ENCODE measurements at regions not wholly inside any gene's neighbourhood (a gene's known extent, or its start where the extent isn't known, plus 50 kb on each side); places are given as distances from the start of the nearest gene placed in this dataset.

- no peaks in the 10 kb centered on the region for H3K36me3 ChIP-seq (ENCODE audit: control insufficient read depth in 4 of 4, insufficient read depth in 3 of 4, low read depth in 1 of 4, low read length in 3 of 4)
- no peaks in the 10 kb centered on the region for H3K27me3 ChIP-seq (ENCODE audit: control insufficient read depth in 4 of 4, insufficient read depth in 4 of 4, low read length in 3 of 4)
- WGBS, result 95% methylated on average over 7 of the region's 7 CpGs
- H3K9me3 ChIP-seq (ENCODE audit: control insufficient read depth in 4 of 4, low read length in 3 of 4), result no peaks in the 10 kb centered on the region
- no peak overlapping the region for H3K4me3 ChIP-seq (ENCODE audit: low read depth in 1 of 3, low read length in 3 of 3)
- TF ChIP-seq, protein P1, sequence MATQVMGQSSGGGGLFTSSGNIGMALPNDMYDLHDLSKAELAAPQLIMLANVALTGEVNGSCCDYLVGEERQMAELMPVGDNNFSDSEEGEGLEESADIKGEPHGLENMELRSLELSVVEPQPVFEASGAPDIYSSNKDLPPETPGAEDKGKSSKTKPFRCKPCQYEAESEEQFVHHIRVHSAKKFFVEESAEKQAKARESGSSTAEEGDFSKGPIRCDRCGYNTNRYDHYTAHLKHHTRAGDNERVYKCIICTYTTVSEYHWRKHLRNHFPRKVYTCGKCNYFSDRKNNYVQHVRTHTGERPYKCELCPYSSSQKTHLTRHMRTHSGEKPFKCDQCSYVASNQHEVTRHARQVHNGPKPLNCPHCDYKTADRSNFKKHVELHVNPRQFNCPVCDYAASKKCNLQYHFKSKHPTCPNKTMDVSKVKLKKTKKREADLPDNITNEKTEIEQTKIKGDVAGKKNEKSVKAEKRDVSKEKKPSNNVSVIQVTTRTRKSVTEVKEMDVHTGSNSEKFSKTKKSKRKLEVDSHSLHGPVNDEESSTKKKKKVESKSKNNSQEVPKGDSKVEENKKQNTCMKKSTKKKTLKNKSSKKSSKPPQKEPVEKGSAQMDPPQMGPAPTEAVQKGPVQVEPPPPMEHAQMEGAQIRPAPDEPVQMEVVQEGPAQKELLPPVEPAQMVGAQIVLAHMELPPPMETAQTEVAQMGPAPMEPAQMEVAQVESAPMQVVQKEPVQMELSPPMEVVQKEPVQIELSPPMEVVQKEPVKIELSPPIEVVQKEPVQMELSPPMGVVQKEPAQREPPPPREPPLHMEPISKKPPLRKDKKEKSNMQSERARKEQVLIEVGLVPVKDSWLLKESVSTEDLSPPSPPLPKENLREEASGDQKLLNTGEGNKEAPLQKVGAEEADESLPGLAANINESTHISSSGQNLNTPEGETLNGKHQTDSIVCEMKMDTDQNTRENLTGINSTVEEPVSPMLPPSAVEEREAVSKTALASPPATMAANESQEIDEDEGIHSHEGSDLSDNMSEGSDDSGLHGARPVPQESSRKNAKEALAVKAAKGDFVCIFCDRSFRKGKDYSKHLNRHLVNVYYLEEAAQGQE (IDR thresholded peaks at IDR 0.05), result no peak
- TF ChIP-seq RXRA (IDR thresholded peaks at IDR 0.05) (no peak), YY1 (IDR thresholded peaks at IDR 0.05) (no peak), HNF4G (IDR thresholded peaks at IDR 0.05) (no peak), MAX (IDR thresholded peaks at IDR 0.05) (no peak), SP1 (IDR thresholded peaks at IDR 0.05) (no peak), TAF1 (conservative IDR thresholded peaks at IDR 0.05) (no peak), RAD21 (IDR thresholded peaks at IDR 0.05) (no peak), GABPA (IDR thresholded peaks at IDR 0.05 in 1 of 2, conservative IDR thresholded peaks at IDR 0.05 in 1 of 2) (no peak), EGR1 (IDR thresholded peaks at IDR 0.05; ENCODE audit: low read depth in 2 of 2) (no peak), FOXA2 (IDR thresholded peaks at IDR 0.05) (no peak), NR2F2 (IDR thresholded peaks at IDR 0.05) (no peak), CTCF (IDR thresholded peaks at IDR 0.05; ENCODE audit: low read depth, low read length, missing input control) (no peak)
- TF ChIP-seq, protein P2, sequence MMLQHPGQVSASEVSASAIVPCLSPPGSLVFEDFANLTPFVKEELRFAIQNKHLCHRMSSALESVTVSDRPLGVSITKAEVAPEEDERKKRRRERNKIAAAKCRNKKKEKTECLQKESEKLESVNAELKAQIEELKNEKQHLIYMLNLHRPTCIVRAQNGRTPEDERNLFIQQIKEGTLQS (IDR thresholded peaks at IDR 0.05), result no peak
- no peak for DNase-seq (ENCODE audit: low spot score)
- peaks cover 0 to 14% (median 9%) of the 10 kb centered on the region in 4 donors for H3K4me1 ChIP-seq (ENCODE audit: control insufficient read depth in 4 of 4, insufficient read depth in 4 of 4, low read length in 3 of 4)
- no peak overlapping the region for H3K27ac ChIP-seq (ENCODE audit: low read depth in 1 of 2, low read length in 2 of 2)
- no peak overlapping the region for H3K9ac ChIP-seq (ENCODE audit: low read depth in 1 of 2, low read length in 2 of 2)
Observed at GRCh38 chr2:8611246-8611645, 70.6 kb upstream of the ID2 start.

DNA sequence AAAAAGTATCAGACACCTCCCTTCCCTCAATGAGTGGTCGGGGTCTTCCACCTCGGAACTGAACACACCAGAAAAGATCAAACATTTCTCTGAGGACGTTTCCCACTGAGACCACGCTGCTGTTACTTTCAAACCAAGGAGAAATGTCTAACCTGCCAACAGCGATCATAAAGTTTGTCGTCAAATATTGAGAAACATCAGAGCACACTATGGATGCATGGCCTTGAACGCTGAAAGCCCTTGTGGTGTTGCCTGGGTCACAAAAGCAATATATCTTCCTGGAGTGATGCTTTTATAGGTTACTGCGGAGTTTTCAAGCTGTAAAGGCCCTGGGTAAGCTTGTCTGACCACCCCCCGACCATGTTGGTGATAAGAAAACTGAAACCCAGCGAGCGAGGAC is 70.2 kb upstream of the ID2 start:
- Histone ChIP-seq H3K27me3 (ENCODE audit: control insufficient read depth in 4 of 4, insufficient read depth in 4 of 4, low read length in 3 of 4) (no peaks in the 10 kb centered on the region), H3K4me1 (ENCODE audit: control insufficient read depth in 4 of 4, insufficient read depth in 4 of 4, low read length in 3 of 4) (peaks cover 0 to 14% (median 9%) of the 10 kb centered on the region in 4 donors), H3K36me3 (ENCODE audit: control insufficient read depth in 4 of 4, insufficient read depth in 3 of 4, low read depth in 1 of 4, low read length in 3 of 4) (no peaks in the 10 kb centered on the region), H3K4me3 (ENCODE audit: low read depth in 1 of 3, low read length in 3 of 3) (no peak overlapping the region), H3K9me3 (ENCODE audit: control insufficient read depth in 4 of 4, low read length in 3 of 4) (no peaks in the 10 kb centered on the region), H3K9ac (ENCODE audit: low read depth in 1 of 2, low read length in 2 of 2) (no peak overlapping the region), H3K27ac (ENCODE audit: low read depth in 1 of 2, low read length in 2 of 2) (no peak overlapping the region)
- WGBS, result 92% methylated on average over 11 of the region's 11 CpGs
- TF ChIP-seq TAF1 (conservative IDR thresholded peaks at IDR 0.05) (no peak), EGR1 (IDR thresholded peaks at IDR 0.05; ENCODE audit: low read depth in 2 of 2) (no peak), SP1 (IDR thresholded peaks at IDR 0.05) (no peak), GABPA (IDR thresholded peaks at IDR 0.05 in 1 of 2, conservative IDR thresholded peaks at IDR 0.05 in 1 of 2) (no peak), YY1 (IDR thresholded peaks at IDR 0.05) (no peak), HNF4A (conservative IDR thresholded peaks at IDR 0.05) (no peak), CTCF (IDR thresholded peaks at IDR 0.05; ENCODE audit: low read depth, low read length, missing input control) (no peak), NR2F2 (IDR thresholded peaks at IDR 0.05) (no peak), RXRA (IDR thresholded peaks at IDR 0.05) (no peak), HNF4G (IDR thresholded peaks at IDR 0.05) (no peak)
- TF ChIP-seq, protein P3, sequence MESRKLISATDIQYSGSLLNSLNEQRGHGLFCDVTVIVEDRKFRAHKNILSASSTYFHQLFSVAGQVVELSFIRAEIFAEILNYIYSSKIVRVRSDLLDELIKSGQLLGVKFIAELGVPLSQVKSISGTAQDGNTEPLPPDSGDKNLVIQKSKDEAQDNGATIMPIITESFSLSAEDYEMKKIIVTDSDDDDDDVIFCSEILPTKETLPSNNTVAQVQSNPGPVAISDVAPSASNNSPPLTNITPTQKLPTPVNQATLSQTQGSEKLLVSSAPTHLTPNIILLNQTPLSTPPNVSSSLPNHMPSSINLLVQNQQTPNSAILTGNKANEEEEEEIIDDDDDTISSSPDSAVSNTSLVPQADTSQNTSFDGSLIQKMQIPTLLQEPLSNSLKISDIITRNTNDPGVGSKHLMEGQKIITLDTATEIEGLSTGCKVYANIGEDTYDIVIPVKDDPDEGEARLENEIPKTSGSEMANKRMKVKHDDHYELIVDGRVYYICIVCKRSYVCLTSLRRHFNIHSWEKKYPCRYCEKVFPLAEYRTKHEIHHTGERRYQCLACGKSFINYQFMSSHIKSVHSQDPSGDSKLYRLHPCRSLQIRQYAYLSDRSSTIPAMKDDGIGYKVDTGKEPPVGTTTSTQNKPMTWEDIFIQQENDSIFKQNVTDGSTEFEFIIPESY (IDR thresholded peaks at IDR 0.05), result no peak
- TF ChIP-seq, protein P1 (IDR thresholded peaks at IDR 0.05), result no peak
- DNase-seq (ENCODE audit: low spot score), result no peak
